K562 (cell line): ENCODE measurements at regions not wholly inside any gene's neighbourhood (a gene's known extent, or its start where the extent isn't known, plus 50 kb on each side); places are given as distances from the start of the nearest gene placed in this dataset.

Experiments used
- ATAC-seq: fragments of 200-7000 bp; cut with Tn5 transposase; 3 replicates; pipeline ENCODE4 v1.9.1; 2020; ENCODE audit warnings: moderate library complexity
- BruUV-seq: library from RNA; stranded (reverse); fragments of 400-500 nt; replicated peaks from 2 replicates; lab custom pipeline; 2021; lab: Mats Ljungman, UMichigan
- CTCF ChIA-PET: fragments of 300-600 bp; formaldehyde crosslinking; extraction: SDS; loops from one replicate; lab custom pipeline; 2021; ENCODE audit warnings: low intra/inter-chr PET ratio; lab: Yijun Ruan, JAX
- POLR2A ChIA-PET: fragments of 300-600, 350-650 bp; sonication (Branson Sonifier 250); formaldehyde crosslinking; extraction: SDS; loops from one replicate; lab custom pipeline; 2021; ENCODE audit warnings: antibody characterized with exemption, inconsistent platforms; lab: Yijun Ruan, JAX
- DNase-seq, 4 experiments: peaks; one replicate each; pipeline versions ENCODE4 v3.0.0 to v3.0.0-alpha.2; 2011 to 2018; ENCODE audit warnings: low spot score in 3 of 4, mixed read lengths in 3 of 4; ENCODE audit errors: extremely low read depth in 1 of 4
- FAIRE-seq: peaks from 2 replicates; lab custom pipeline; 2011; peaks lifted over from hg19 to GRCh38; lab: Jason Lieb, UNC
- H2AFZ ChIP-seq: 2 replicates; pipeline ENCODE4 v1.6.0; 2011; ENCODE audit warnings: low read depth, low read length, control low read depth, inconsistent platforms
- H3K27ac ChIP-seq: fragments of 200-600 bp; 3 replicates; pipeline ENCODE4 v1.8.0; 2011; ENCODE audit warnings: low read depth, mild to moderate bottlenecking, control low read depth, inconsistent platforms, low read length, moderate library complexity, mixed read lengths; ENCODE audit errors: extremely low read depth
- H3K27me3 ChIP-seq, 2 experiments: fragments of 300-600 bp in 1 of 2; 2 replicates in 1 of 2; 3 replicates in 1 of 2; pipeline versions ENCODE4 v1.6.0 to v1.8.0; 2011; ENCODE audit warnings: inconsistent platforms in 2 of 2, low read length in 2 of 2, mild to moderate bottlenecking in 1 of 2, mixed read lengths in 1 of 2, moderate library complexity in 1 of 2; ENCODE audit not compliant: control insufficient read depth in 2 of 2, insufficient read depth in 2 of 2
- H3K36me3 ChIP-seq: fragments of 300-600 bp; 3 replicates; pipeline ENCODE4 v1.8.0; 2011; ENCODE audit warnings: mild to moderate bottlenecking, low read length, inconsistent platforms; ENCODE audit not compliant: control insufficient read depth, insufficient read depth
- H3K4me1 ChIP-seq, 2 experiments: fragments of 200-600 bp in 1 of 2; replicated peaks in 1 of 2; 2 replicates in 1 of 2; 3 replicates in 1 of 2; pipeline versions ENCODE4 v1.5.1 to v1.8.0; 2011; ENCODE audit warnings: inconsistent platforms in 2 of 2, low read length in 2 of 2, mild to moderate bottlenecking in 1 of 2, mixed read lengths in 1 of 2, moderate library complexity in 1 of 2; ENCODE audit not compliant: control insufficient read depth in 2 of 2, insufficient read depth in 2 of 2
- H3K4me2 ChIP-seq: 2 replicates; pipeline ENCODE4 v1.6.1; 2011; ENCODE audit warnings: low read length, control low read depth, inconsistent platforms, mixed read lengths; ENCODE audit not compliant: insufficient read depth
- H3K4me3 ChIP-seq: fragments of 200-600 bp; sonication (generic), shearing (Covaris generic); 2 replicates; pipeline ENCODE4 v1.5.1; 2016; ENCODE audit warnings: control low read depth, inconsistent platforms
- H3K79me2 ChIP-seq: fragments of 200-600 bp; 3 replicates; pipeline ENCODE4 v1.8.0; 2011; ENCODE audit warnings: low read length, inconsistent platforms; ENCODE audit not compliant: control insufficient read depth, insufficient read depth
- H3K9ac ChIP-seq, 2 experiments: 2 replicates each; pipeline versions ENCODE4 v1.6.0 to v1.6.1; 2011; ENCODE audit warnings: low read depth in 2 of 2, low read length in 2 of 2, control low read depth in 1 of 2, inconsistent platforms in 1 of 2, mild to moderate bottlenecking in 1 of 2, mixed read lengths in 1 of 2; ENCODE audit not compliant: insufficient read depth in 1 of 2
- H3K9me1 ChIP-seq: one replicate; pipeline ENCODE4 v1.6.0; 2011; ENCODE audit warnings: inconsistent platforms, mild to moderate bottlenecking, low read length, moderate library complexity; ENCODE audit not compliant: control insufficient read depth, insufficient read depth
- H3K9me3 ChIP-seq: replicated peaks from 2 replicates; pipeline ENCODE4 v1.5.1; 2011; ENCODE audit warnings: low read depth, low read length, inconsistent platforms; ENCODE audit not compliant: control insufficient read depth, insufficient read depth
- H4K20me1 ChIP-seq: replicated peaks from 2 replicates; pipeline ENCODE4 v1.6.1; 2011; ENCODE audit warnings: low read length, inconsistent platforms, mixed read lengths; ENCODE audit not compliant: control insufficient read depth, insufficient read depth
- FOXM1 ChIP-seq, 2 experiments: fragments of 450-650 bp in 1 of 2; sonication (generic) in 1 of 2; formaldehyde crosslinking in 1 of 2; IDR thresholded peaks; 2 replicates each; pipeline versions ENCODE4 v1.6.1 to v1.9.0; 2017 to 2022; ENCODE audit warnings: low read depth in 2 of 2, mild to moderate bottlenecking in 2 of 2, missing genetic modification reagents in 1 of 2, moderate library complexity in 1 of 2
- HCFC1 ChIP-seq: IDR thresholded peaks from 2 replicates; pipeline ENCODE4 v1.6.1; 2012; ENCODE audit warnings: low read depth, low read length, improper control_type of control experiment
- ILK ChIP-seq: fragments of 450-650 bp; IDR thresholded peaks from 2 replicates; pipeline ENCODE4 v1.6.1; 2016; ENCODE audit warnings: missing genetic modification characterization, low read depth, mild to moderate bottlenecking, missing compliant biosample characterization, moderate library complexity, borderline replicate concordance
- KDM1A ChIP-seq, 2 experiments: fragments of 450-650 bp; IDR thresholded peaks; 2 replicates each; pipeline ENCODE4 v1.6.1; 2016; ENCODE audit warnings: mild to moderate bottlenecking in 2 of 2
- NRF1 ChIP-seq, 2 experiments: fragments of 450-650 bp; IDR thresholded peaks in 1 of 2; conservative IDR thresholded peaks in 1 of 2; 2 replicates each; pipeline ENCODE4 v1.6.1; 2014; ENCODE audit warnings: mild to moderate bottlenecking in 2 of 2
- RBM34 ChIP-seq: fragments of 200-400 bp; formaldehyde crosslinking; IDR thresholded peaks from 2 replicates; pipeline ENCODE4 v1.6.1; 2018; ENCODE audit warnings: low read length, borderline replicate concordance; ENCODE audit not compliant: insufficient read depth
- SREBF1 ChIP-seq: fragments of 150-350 bp; IDR thresholded peaks from 2 replicates; pipeline ENCODE4 v1.6.1; 2014; ENCODE audit warnings: antibody characterized with exemption, low read depth, low read length, borderline replicate concordance
- THRAP3 ChIP-seq: fragments of 450-650 bp; IDR thresholded peaks from 2 replicates; pipeline ENCODE4 v1.6.1; 2016; ENCODE audit warnings: mild to moderate bottlenecking, inconsistent platforms, borderline replicate concordance
- XRCC5 ChIP-seq: fragments of 200-400 bp; formaldehyde crosslinking; IDR thresholded peaks from 2 replicates; pipeline ENCODE4 v1.6.1; 2017; ENCODE audit warnings: low read depth, mild to moderate bottlenecking, low read length
- ZFX ChIP-seq: sonication (generic); formaldehyde crosslinking; IDR thresholded peaks from 2 replicates; pipeline ENCODE4 v1.8.0; 2022; ENCODE audit warnings: mild to moderate bottlenecking, missing genetic modification reagents, moderate library complexity
- ZNF324 ChIP-seq: fragments of 250-450 bp; sonication (Bioruptor Pico); IDR thresholded peaks from 2 replicates; pipeline ENCODE4 v1.4.0; 2020; ENCODE audit warnings: mild to moderate bottlenecking
- WGBS: fragments of 100-300 bp; shearing (Covaris generic); methylation state at CpG from one replicate; pipeline ENCODE4 v1.1.6; 2016; ENCODE audit warnings: low coverage, mixed read lengths; ENCODE audit not compliant: insufficient coverage; ENCODE audit errors: missing lambda C conversion rate; 5-methylcytosine and 5-hydroxymethylcytosine counted together
- in situ Hi-C: fragments of 300-500 bp; cut with MboI; formaldehyde crosslinking; loops from 4 replicates; pipeline ENCODE4 v1.15.0; 2018; ENCODE audit warnings: inconsistent platforms, mixed read lengths
- intact Hi-C: fragments of 100-400 bp; cut with micrococcal nuclease; formaldehyde crosslinking; loops from 2 replicates; pipeline ENCODE4 v1.14.2; 2022
- TF ChIP-seq, protein P1 (sequence below): conservative IDR thresholded peaks from 2 replicates; pipeline ENCODE4 v1.6.1; 2011; ENCODE audit warnings: low read depth, mild to moderate bottlenecking, low read length; ENCODE audit not compliant: control insufficient read depth
- TF ChIP-seq, protein P2 (sequence below): IDR thresholded peaks from 2 replicates; pipeline ENCODE4 v1.6.1; 2016; ENCODE audit warnings: missing genetic modification characterization, missing compliant biosample characterization
- TF ChIP-seq, protein P3 (sequence below): fragments of 450-650 bp; formaldehyde crosslinking; IDR thresholded peaks from 2 replicates; pipeline ENCODE4 v1.4.0; 2020; ENCODE audit warnings: mild to moderate bottlenecking

DNA sequence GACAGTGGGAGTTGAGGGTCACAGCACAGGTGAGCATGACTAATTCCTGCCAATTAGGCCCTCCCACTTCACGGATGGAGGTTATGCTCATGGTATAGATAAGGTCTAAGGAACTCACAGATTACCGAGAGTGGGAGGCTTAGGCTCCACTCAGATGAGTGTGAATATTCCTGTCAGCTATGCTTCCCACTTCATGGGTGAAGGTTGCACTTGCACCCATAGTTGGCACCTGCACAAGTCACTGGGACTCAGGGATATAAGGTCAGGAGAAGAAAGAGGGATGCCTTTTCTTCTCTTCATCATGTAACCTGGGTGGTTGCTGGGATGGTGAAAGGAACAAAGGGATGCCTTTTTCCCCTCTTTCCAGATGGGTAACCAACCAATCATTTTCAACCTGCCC is 264.9 kb upstream of the TNC start:
- CTCF ChIA-PET, result no interaction called here
- Histone ChIP-seq H3K4me1 (no peaks in the 10 kb centered on the region), H2AFZ (no peak overlapping the region), H3K79me2 (no peaks in the 10 kb centered on the region), H3K4me2 (no peak overlapping the region), H3K4me3 (no peak overlapping the region), H3K27ac (no peak overlapping the region), H3K9me3 (no peaks in the 10 kb centered on the region), H3K9ac (no peak overlapping the region), H3K9me1 (no peaks in the 10 kb centered on the region), H3K36me3 (no peaks in the 10 kb centered on the region), H4K20me1 (no peaks in the 10 kb centered on the region), H3K27me3 (no peaks in the 10 kb centered on the region)
- no peak for FAIRE-seq
- WGBS, result 0% methylated on average over 2 of the region's 2 CpGs
- intact Hi-C loops, result no loop called here
- POLR2A ChIA-PET, result no interaction called here
- in situ Hi-C loops, result no loop called here
- no TSS peak for BruUV-seq
- no peak for TF ChIP-seq RBM34
- TF ChIP-seq HCFC1, result no peak
- no peak for TF ChIP-seq KDM1A (IDR thresholded peaks at IDR 0.05)
- no peak for TF ChIP-seq NRF1 (conservative IDR thresholded peaks at IDR 0.05 in 1 of 2, IDR thresholded peaks at IDR 0.05 in 1 of 2)
- TF ChIP-seq ILK (tag), result no peak
- TF ChIP-seq THRAP3, result no peak
- TF ChIP-seq ZNF324 (CRISPR knock-in tag), result no peak
- no peak for TF ChIP-seq SREBF1
- TF ChIP-seq, protein P1, sequence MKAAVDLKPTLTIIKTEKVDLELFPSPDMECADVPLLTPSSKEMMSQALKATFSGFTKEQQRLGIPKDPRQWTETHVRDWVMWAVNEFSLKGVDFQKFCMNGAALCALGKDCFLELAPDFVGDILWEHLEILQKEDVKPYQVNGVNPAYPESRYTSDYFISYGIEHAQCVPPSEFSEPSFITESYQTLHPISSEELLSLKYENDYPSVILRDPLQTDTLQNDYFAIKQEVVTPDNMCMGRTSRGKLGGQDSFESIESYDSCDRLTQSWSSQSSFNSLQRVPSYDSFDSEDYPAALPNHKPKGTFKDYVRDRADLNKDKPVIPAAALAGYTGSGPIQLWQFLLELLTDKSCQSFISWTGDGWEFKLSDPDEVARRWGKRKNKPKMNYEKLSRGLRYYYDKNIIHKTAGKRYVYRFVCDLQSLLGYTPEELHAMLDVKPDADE, result no peak
- TF ChIP-seq, protein P2, sequence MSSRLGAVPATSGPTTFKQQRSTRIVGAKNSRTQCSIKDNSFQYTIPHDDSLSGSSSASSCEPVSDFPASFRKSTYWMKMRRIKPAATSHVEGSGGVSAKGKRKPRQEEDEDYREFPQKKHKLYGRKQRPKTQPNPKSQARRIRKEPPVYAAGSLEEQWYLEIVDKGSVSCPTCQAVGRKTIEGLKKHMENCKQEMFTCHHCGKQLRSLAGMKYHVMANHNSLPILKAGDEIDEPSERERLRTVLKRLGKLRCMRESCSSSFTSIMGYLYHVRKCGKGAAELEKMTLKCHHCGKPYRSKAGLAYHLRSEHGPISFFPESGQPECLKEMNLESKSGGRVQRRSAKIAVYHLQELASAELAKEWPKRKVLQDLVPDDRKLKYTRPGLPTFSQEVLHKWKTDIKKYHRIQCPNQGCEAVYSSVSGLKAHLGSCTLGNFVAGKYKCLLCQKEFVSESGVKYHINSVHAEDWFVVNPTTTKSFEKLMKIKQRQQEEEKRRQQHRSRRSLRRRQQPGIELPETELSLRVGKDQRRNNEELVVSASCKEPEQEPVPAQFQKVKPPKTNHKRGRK (tag), result no peak
- TF ChIP-seq ZFX, result no peak
- TF ChIP-seq XRCC5, result no peak
- TF ChIP-seq, protein P3, sequence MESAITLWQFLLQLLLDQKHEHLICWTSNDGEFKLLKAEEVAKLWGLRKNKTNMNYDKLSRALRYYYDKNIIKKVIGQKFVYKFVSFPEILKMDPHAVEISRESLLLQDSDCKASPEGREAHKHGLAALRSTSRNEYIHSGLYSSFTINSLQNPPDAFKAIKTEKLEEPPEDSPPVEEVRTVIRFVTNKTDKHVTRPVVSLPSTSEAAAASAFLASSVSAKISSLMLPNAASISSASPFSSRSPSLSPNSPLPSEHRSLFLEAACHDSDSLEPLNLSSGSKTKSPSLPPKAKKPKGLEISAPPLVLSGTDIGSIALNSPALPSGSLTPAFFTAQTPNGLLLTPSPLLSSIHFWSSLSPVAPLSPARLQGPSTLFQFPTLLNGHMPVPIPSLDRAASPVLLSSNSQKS (CRISPR knock-in tag), result no peak
- TF ChIP-seq FOXM1 (IDR thresholded peaks at IDR 0.05; ENCODE audit: low read depth), result no peak
- TF ChIP-seq FOXM1 (CRISPR knock-in tag; IDR thresholded peaks at IDR 0.05; ENCODE audit: low read depth), result no peak
- ATAC-seq, result no peak
- DNase-seq, result no peak
